ENCODE measurements at regions not wholly inside any gene's neighbourhood (a gene's known extent, or its start where the extent isn't known, plus 50 kb on each side); places are given as distances from the start of the nearest gene placed in this dataset.

DNA sequence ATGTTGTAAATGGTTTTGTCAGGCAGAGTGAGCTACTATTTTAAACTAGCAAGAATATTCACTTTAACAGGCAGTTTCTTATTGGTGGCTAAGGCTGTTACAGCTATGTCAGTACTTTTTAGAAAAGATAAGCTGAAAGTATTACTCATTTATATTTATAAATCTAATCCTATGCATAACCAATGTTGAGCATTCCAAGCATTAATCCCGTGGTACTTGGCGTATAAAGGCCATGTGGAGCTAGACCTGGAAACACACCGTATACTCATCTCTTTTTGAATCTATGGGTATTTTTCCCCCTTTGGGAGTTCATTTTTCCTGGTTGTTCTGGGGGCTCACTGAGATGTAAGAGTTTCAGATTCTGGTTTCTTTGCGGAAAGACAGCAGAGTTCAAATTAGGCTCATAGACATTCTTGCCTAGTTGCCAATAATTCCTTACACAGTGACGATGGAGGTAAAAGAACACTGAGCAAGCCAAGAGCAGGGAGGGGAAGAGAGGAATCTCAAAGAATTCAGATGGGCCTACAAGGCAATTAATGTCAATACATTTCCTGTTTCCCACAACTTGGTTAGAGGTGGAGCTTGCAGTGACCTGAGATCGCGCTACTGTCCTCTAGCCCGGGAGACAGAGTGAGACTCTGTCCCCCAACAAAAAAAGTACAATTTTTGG lies 211.5 kb downstream of the SOX4 start:
- TF ChIP-seq, protein P1, sequence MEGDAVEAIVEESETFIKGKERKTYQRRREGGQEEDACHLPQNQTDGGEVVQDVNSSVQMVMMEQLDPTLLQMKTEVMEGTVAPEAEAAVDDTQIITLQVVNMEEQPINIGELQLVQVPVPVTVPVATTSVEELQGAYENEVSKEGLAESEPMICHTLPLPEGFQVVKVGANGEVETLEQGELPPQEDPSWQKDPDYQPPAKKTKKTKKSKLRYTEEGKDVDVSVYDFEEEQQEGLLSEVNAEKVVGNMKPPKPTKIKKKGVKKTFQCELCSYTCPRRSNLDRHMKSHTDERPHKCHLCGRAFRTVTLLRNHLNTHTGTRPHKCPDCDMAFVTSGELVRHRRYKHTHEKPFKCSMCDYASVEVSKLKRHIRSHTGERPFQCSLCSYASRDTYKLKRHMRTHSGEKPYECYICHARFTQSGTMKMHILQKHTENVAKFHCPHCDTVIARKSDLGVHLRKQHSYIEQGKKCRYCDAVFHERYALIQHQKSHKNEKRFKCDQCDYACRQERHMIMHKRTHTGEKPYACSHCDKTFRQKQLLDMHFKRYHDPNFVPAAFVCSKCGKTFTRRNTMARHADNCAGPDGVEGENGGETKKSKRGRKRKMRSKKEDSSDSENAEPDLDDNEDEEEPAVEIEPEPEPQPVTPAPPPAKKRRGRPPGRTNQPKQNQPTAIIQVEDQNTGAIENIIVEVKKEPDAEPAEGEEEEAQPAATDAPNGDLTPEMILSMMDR (IDR thresholded peaks at IDR 0.05; ENCODE audit: insufficient read depth, low read length, poor library complexity, severe bottlenecking): no peak
- DNase-seq (ENCODE audit: low read depth): no peak
- H3K4me3 ChIP-seq (ENCODE audit: low read depth, low read length): no peak overlapping the region
- no peaks in the 10 kb centered on the region for H3K36me3 ChIP-seq (ENCODE audit: control insufficient read depth, insufficient read depth, low read length)
- H3K27me3 ChIP-seq (ENCODE audit: control insufficient read depth, insufficient read depth, low read length): no peaks in the 10 kb centered on the region

DNA sequence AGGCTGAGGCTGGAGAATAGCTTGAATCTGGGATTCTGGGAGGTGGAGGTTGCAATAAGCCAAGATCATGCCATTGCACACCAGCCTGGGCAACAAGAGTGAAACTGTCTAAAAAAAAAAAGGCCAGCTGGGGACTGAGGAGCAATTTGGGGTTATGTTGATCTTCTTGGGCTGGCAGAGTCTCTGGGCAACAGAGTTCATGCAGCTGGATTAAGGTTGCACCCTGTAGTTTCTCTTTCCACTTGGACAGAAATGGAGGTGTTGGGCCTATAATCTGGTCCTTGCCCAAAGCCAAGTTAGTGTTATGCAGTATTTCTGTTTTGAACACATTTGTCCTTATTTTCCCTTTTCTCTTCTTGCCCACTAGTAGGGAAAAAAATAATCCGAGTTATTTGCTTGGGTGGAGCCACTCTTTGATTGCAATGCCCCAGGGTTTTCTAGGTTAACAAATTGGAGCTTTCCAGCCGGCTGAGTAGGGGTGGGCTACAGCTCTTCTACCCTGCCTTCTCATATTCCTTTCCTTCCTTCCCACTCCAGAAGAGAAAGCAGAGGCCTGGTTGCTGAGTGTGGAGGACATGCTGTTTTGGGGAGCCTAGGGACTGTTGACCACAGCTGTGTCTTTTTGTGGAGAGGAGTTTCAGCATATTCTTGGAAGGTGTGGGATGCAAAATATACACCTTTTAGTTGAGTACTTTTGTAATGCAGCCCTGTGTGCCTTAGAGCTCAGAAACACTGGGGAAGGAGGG lies 213.9 kb downstream of the SOX4 start:
- no peak for DNase-seq (ENCODE audit: low read depth)
- TF ChIP-seq, protein P1 (IDR thresholded peaks at IDR 0.05; ENCODE audit: insufficient read depth, low read length, poor library complexity, severe bottlenecking): no peak
- Histone ChIP-seq H3K4me3 (ENCODE audit: low read depth, low read length) (no peak overlapping the region), H3K27me3 (ENCODE audit: control insufficient read depth, insufficient read depth, low read length) (no peaks in the 10 kb centered on the region), H3K36me3 (ENCODE audit: control insufficient read depth, insufficient read depth, low read length) (no peaks in the 10 kb centered on the region)

DNA sequence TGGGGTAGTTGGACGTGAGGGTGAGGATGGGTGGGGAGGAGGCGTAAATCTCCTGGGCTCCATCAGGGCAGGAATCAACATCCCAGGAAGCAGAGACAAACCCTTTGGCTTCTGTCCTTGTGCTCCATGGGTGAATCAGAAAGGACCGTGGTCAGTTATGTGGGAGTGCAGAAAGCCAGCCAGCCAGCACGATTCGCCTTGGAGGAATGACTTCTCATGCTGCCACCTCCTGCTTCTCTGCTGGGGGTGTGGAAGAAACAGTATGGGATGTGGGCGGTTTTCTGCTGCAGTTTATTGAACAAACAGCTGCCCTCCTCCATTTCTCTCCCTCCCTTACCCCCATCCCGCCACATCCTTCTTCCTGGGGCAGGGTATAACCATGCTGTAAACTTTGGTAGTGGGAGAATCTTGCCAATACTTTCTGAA lies 214.5 kb downstream of the SOX4 start:
- TF ChIP-seq, protein P1 (IDR thresholded peaks at IDR 0.05; ENCODE audit: insufficient read depth, low read length, poor library complexity, severe bottlenecking): no peak
- DNase-seq (ENCODE audit: low read depth): peak; percentile 60

GRCh38 chr6:21808551-21809242 lies 215.1 kb downstream of the SOX4 start:
- TF ChIP-seq, protein P1 (IDR thresholded peaks at IDR 0.05; ENCODE audit: insufficient read depth, low read length, poor library complexity, severe bottlenecking): no peak
- no peaks in the 10 kb centered on the region for H3K27me3 ChIP-seq (ENCODE audit: control insufficient read depth, insufficient read depth, low read length)
- DNase-seq (ENCODE audit: low read depth): no peak
- H3K36me3 ChIP-seq (ENCODE audit: control insufficient read depth, insufficient read depth, low read length): no peaks in the 10 kb centered on the region
- no peak overlapping the region for H3K4me3 ChIP-seq (ENCODE audit: low read depth, low read length)

More for the DNA sequence above, 214.5 kb downstream of the SOX4 start:
- Histone ChIP-seq H3K4me3 (ENCODE audit: low read depth, low read length) (no peak overlapping the region), H3K36me3 (ENCODE audit: control insufficient read depth, insufficient read depth, low read length) (no peaks in the 10 kb centered on the region), H3K27me3 (ENCODE audit: control insufficient read depth, insufficient read depth, low read length) (no peaks in the 10 kb centered on the region)

- no peak for DNase-seq (ENCODE audit: low read depth)
Measured at GRCh38 chr6:21811484-21811883, 217.9 kb downstream of the SOX4 start.

More at GRCh38 chr6:21811484-21811883, 217.9 kb downstream of the SOX4 start:
- TF ChIP-seq, protein P1 (IDR thresholded peaks at IDR 0.05; ENCODE audit: insufficient read depth, low read length, poor library complexity, severe bottlenecking): no peak
- Histone ChIP-seq H3K27me3 (ENCODE audit: control insufficient read depth, insufficient read depth, low read length) (no peaks in the 10 kb centered on the region), H3K4me3 (ENCODE audit: low read depth, low read length) (no peak overlapping the region), H3K36me3 (ENCODE audit: control insufficient read depth, insufficient read depth, low read length) (no peaks in the 10 kb centered on the region)
